22Rv1 (cell line): ENCODE measurements at regions not wholly inside any gene's neighbourhood (a gene's known extent, or its start where the extent isn't known, plus 50 kb on each side); places are given as distances from the start of the nearest gene placed in this dataset.
"Not testable (repeated sequence)": the region's sequence is repeated elsewhere in the genome, so short reads cannot be mapped to it uniquely, and the experiment has no call there.

Experiments
- H3K27ac ChIP-seq: fragments of 450-650 bp; 2 replicates; pipeline ENCODE4 v1.5.1; 2017
- ZFX ChIP-seq: fragments of 450-650 bp; IDR thresholded peaks from 2 replicates; pipeline ENCODE4 v1.6.1; 2017; ENCODE audit warnings: antibody characterized with exemption, borderline replicate concordance
- TF ChIP-seq, protein P1 (sequence below): fragments of 450-650 bp; IDR thresholded peaks from 2 replicates; pipeline ENCODE4 v1.5.1; 2017; ENCODE audit warnings: mild to moderate bottlenecking

DNA sequence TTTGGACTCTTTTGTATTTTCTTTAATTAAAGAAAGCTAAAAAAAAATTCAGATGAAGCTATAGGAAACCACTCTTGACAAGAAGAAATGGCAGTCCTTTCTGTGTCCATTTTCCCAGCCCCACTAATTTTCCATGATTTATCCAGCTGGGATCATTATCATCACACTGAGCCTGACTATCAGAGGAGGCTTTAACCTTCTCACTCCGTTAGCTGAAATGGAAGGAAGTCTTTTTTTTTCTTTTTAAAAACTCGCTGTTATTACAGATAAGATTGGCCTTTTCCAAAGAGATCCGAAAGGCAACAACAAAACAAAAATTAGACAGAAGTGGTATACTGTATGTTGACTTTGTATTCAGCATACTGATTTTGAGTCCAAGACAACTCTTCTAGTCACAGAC lies 366.2 kb upstream of the ROPN1 start:
- no peak for TF ChIP-seq ZFX
- TF ChIP-seq, protein P1, sequence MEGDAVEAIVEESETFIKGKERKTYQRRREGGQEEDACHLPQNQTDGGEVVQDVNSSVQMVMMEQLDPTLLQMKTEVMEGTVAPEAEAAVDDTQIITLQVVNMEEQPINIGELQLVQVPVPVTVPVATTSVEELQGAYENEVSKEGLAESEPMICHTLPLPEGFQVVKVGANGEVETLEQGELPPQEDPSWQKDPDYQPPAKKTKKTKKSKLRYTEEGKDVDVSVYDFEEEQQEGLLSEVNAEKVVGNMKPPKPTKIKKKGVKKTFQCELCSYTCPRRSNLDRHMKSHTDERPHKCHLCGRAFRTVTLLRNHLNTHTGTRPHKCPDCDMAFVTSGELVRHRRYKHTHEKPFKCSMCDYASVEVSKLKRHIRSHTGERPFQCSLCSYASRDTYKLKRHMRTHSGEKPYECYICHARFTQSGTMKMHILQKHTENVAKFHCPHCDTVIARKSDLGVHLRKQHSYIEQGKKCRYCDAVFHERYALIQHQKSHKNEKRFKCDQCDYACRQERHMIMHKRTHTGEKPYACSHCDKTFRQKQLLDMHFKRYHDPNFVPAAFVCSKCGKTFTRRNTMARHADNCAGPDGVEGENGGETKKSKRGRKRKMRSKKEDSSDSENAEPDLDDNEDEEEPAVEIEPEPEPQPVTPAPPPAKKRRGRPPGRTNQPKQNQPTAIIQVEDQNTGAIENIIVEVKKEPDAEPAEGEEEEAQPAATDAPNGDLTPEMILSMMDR, result no peak
- no peak overlapping the region for H3K27ac ChIP-seq

GRCh38 chr3:124360155-124360554 lies 368.2 kb upstream of the ROPN1 start:
- no peak for TF ChIP-seq ZFX
- H3K27ac ChIP-seq, result no peak overlapping the region

GRCh38 chr3:124360563-124360962 lies 368.6 kb upstream of the ROPN1 start:
- TF ChIP-seq, protein P1, result no peak
- no peak overlapping the region for H3K27ac ChIP-seq

DNA sequence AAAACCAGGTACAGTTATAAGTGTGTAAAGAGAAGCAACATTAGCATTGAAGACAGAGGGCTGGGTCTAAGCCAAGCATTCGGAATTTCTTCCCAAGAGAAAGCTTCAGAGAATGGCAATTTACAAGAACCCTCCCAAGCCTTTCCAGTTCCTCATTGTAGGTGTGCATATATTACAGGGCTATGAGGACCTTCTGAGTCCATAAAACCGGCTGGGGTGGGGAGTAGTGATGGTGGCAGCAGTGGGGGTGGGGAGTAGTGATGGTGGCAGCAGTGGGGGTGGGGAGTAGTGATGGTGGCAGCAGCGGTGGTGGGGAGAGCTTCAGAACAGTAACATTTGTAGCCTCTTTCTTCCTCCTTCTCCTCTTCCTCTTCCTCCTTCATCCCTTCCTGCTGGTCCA lies 368.7 kb upstream of the UMPS start:
- no peak for TF ChIP-seq ZFX
- H3K27ac ChIP-seq, result no peak overlapping the region

- TF ChIP-seq, protein P1, result no peak
- no peak for TF ChIP-seq ZFX
These were observed 367.8 kb upstream of the UMPS start for GRCh38 chr3:124362455-124362854.

DNA sequence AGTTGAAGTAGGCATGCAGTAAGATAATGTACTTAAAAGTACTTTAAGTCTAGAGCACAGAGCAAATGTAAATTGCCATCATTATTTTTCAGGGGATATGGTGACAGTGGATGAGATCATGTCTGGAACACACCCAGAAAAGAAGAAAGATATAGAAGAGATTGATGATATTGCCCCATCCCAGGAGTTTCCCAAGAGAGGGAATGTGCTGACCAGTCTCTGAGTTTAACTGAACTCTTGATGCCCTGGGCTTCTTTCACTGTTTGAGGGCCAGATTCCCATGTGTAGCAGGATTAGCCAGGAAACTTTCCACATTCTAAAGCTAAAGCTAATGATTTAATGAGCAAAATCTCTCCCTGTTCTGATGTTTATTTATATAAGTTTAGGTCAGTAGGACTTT lies 366.8 kb upstream of the UMPS start:
- no peak overlapping the region for H3K27ac ChIP-seq
- TF ChIP-seq, protein P1, result no peak
- no peak for TF ChIP-seq ZFX

More at GRCh38 chr3:124362455-124362854, 367.8 kb upstream of the UMPS start:
- no peak overlapping the region for H3K27ac ChIP-seq

DNA sequence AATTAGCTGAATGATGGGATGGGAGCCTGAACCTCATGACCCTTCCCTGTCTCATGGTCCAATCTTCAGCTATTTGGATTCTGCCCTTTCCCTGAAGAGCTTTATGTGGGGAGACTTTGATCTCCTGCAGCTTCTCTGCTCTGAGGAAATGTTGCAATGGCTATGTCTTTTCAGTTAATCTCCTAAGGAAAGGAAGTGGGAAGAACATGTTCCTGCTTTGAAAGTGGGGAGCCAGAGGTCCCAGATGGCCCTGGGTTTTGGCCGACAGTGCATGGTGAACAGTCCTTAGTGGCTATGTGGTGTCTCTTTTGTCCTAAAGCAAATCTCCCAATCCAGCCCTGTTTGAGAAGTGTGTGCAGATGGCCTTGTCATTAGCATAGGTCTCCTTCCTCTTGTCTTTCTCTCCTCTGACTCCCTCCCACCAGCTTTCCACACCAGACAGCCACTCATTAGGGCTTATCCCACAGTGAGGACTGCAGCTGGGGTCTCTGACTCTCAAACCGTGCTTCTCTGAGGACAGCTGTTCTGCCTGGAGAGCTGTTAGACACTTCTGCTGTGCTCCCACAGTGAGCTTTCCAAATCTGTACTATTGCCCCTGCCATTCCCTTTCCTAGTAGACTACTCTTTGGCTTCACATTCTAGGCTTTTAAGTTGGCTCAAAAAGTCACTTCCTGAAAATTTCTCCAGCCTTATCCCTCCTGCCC lies 365.8 kb upstream of the UMPS start:
- TF ChIP-seq, protein P1, result no peak
- no peak for TF ChIP-seq ZFX
- H3K27ac ChIP-seq, result no peak overlapping the region

DNA sequence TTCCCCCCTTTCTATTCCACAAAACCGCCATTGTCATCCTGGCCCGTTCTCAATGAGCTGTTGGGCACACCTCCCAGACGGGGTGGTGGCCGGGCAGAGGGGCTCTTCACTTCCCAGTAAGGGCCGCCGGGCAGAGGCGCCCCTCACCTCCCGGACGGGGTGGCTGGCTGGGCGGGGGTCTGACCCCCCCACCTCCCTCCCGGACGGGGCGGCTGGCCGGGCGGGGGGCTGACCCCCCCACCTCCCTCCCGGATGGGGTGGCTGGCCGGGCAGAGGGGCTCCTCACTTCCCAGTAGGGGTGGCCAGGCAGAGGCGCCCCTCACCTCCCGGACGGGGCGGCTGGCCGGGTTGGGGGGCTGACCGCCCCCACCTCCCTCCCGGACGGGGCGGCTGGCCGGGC lies 363.6 kb upstream of the UMPS start:
- H3K27ac ChIP-seq, result not testable (repeated sequence)

GRCh38 chr3:124372775-124373174 lies 357.5 kb upstream of the UMPS start:
- no peak overlapping the region for H3K27ac ChIP-seq
- TF ChIP-seq, protein P1, result no peak
- TF ChIP-seq ZFX, result no peak
